ENCODE measurements at regions not wholly inside any gene's neighbourhood (a gene's known extent, or its start where the extent isn't known, plus 50 kb on each side); places are given as distances from the start of the nearest gene placed in this dataset.

GRCh38 chr14:49417790-49418189, 168.4 kb downstream of the RPS29 start:
- Histone ChIP-seq H3F3A (ENCODE audit: insufficient read depth, low read length) (no peaks in the 10 kb centered on the region), H3K36me3 (ENCODE audit: insufficient read depth, low read length) (no peaks in the 10 kb centered on the region), H3K4me2 (ENCODE audit: low read length) (no peak overlapping the region), H3K27ac (ENCODE audit: low read depth, low read length, poor library complexity, severe bottlenecking) (no peak overlapping the region), H3K27me3 (ENCODE audit: insufficient read depth, low read length) (no peaks in the 10 kb centered on the region), H3K9me3 (ENCODE audit: low read length) (no peaks in the 10 kb centered on the region), H3K9me2 (ENCODE audit: low read depth, low read length) (no peaks in the 10 kb centered on the region), H3K4me3 (ENCODE audit: low read depth, low read length, poor library complexity, severe bottlenecking) (no peak overlapping the region), H3K9ac (ENCODE audit: low read length) (no peak overlapping the region), H3K4me1 (ENCODE audit: insufficient read depth, low read length, severe bottlenecking) (no peaks in the 10 kb centered on the region), H3K79me2 (ENCODE audit: insufficient read depth, low read length) (no peaks in the 10 kb centered on the region), H2AFZ (ENCODE audit: low read length) (no peak overlapping the region), H4K20me1 (ENCODE audit: insufficient read depth, low read length) (no peaks in the 10 kb centered on the region)
- TF ChIP-seq CTCF (IDR thresholded peaks at IDR 0.05; ENCODE audit: low read length) (no peak), EZH2 (IDR thresholded peaks at IDR 0.05; ENCODE audit: borderline replicate concordance, low read length) (no peak)

GRCh38 chr14:49408187-49408933, 177.8 kb downstream of the RPS29 start:
- H4K20me1 ChIP-seq (ENCODE audit: insufficient read depth, low read length), result no peaks in the 10 kb centered on the region
- H3K27ac ChIP-seq (ENCODE audit: low read depth, low read length, poor library complexity, severe bottlenecking), result no peak overlapping the region
- no peaks in the 10 kb centered on the region for H3K79me2 ChIP-seq (ENCODE audit: insufficient read depth, low read length)
- no peak overlapping the region for H3K4me3 ChIP-seq (ENCODE audit: low read depth, low read length, poor library complexity, severe bottlenecking)
- H3K4me1 ChIP-seq (ENCODE audit: insufficient read depth, low read length, severe bottlenecking), result no peaks in the 10 kb centered on the region
- no peaks in the 10 kb centered on the region for H3F3A ChIP-seq (ENCODE audit: insufficient read depth, low read length)
- TF ChIP-seq CTCF (IDR thresholded peaks at IDR 0.05; ENCODE audit: low read length) (no peak), EZH2 (IDR thresholded peaks at IDR 0.05; ENCODE audit: borderline replicate concordance, low read length) (no peak)
- H3K9me3 ChIP-seq (ENCODE audit: low read length), result no peaks in the 10 kb centered on the region
- H3K36me3 ChIP-seq (ENCODE audit: insufficient read depth, low read length), result no peaks in the 10 kb centered on the region
- H2AFZ ChIP-seq (ENCODE audit: low read length), result no peak overlapping the region
- no peaks in the 10 kb centered on the region for H3K9me2 ChIP-seq (ENCODE audit: low read depth, low read length)
- H3K4me2 ChIP-seq (ENCODE audit: low read length), result no peak overlapping the region
- no peaks in the 10 kb centered on the region for H3K27me3 ChIP-seq (ENCODE audit: insufficient read depth, low read length)
- no peak overlapping the region for H3K9ac ChIP-seq (ENCODE audit: low read length)

- no peaks in the 10 kb centered on the region for H4K20me1 ChIP-seq (ENCODE audit: insufficient read depth, low read length)
- no peaks in the 10 kb centered on the region for H3K9me3 ChIP-seq (ENCODE audit: low read length)
- no peaks in the 10 kb centered on the region for H3K4me1 ChIP-seq (ENCODE audit: insufficient read depth, low read length, severe bottlenecking)
- no peaks in the 10 kb centered on the region for H3K36me3 ChIP-seq (ENCODE audit: insufficient read depth, low read length)
- no peak overlapping the region for H3K4me2 ChIP-seq (ENCODE audit: low read length)
- H3K27me3 ChIP-seq (ENCODE audit: insufficient read depth, low read length), result no peaks in the 10 kb centered on the region
- no peak overlapping the region for H2AFZ ChIP-seq (ENCODE audit: low read length)
- H3K27ac ChIP-seq (ENCODE audit: low read depth, low read length, poor library complexity, severe bottlenecking), result no peak overlapping the region
- TF ChIP-seq EZH2 (IDR thresholded peaks at IDR 0.05; ENCODE audit: borderline replicate concordance, low read length), result no peak
- TF ChIP-seq CTCF (IDR thresholded peaks at IDR 0.05; ENCODE audit: low read length), result no peak
- no peaks in the 10 kb centered on the region for H3K9me2 ChIP-seq (ENCODE audit: low read depth, low read length)
- no peak overlapping the region for H3K4me3 ChIP-seq (ENCODE audit: low read depth, low read length, poor library complexity, severe bottlenecking)
- no peaks in the 10 kb centered on the region for H3F3A ChIP-seq (ENCODE audit: insufficient read depth, low read length)
- H3K79me2 ChIP-seq (ENCODE audit: insufficient read depth, low read length), result no peaks in the 10 kb centered on the region
- H3K9ac ChIP-seq (ENCODE audit: low read length), result no peak overlapping the region
These were observed 180.9 kb downstream of the RPS29 start for GRCh38 chr14:49405291-49405690.
